H1 (cell line): ENCODE measurements at regions not wholly inside any gene's neighbourhood (a gene's known extent, or its start where the extent isn't known, plus 50 kb on each side); places are given as distances from the start of the nearest gene placed in this dataset.

Experiments
- CTCF ChIA-PET: fragments of 300-600 bp; sonication (Branson Sonifier 250); formaldehyde crosslinking; loops from one replicate; lab custom pipeline; 2021; ENCODE audit not compliant: partially characterized antibody; lab: Charles Lee
- POLR2A ChIA-PET: fragments of 300-600 bp; sonication (Branson Sonifier 250); formaldehyde crosslinking; loops from one replicate; lab custom pipeline; 2021; ENCODE audit warnings: inconsistent platforms; ENCODE audit not compliant: partially characterized antibody; lab: Charles Lee
- DNase-seq, 2 experiments: peaks; one replicate each; pipeline versions ENCODE4 v3.0.0 to v3.0.0-alpha.2; 2010 to 2022; ENCODE audit warnings: low spot score in 2 of 2, low read depth in 1 of 2, mixed read lengths in 1 of 2
- FAIRE-seq: peaks from 2 replicates; lab custom pipeline; 2011; peaks lifted over from hg19 to GRCh38; lab: Jason Lieb, UNC
- H2AFZ ChIP-seq: 2 replicates; pipeline ENCODE4 v1.8.1; 2012; ENCODE audit warnings: low read length, inconsistent platforms
- H2AK5ac ChIP-seq: 2 replicates; pipeline ENCODE4 v1.6.1; 2013; ENCODE audit warnings: low read depth, low read length
- H2BK120ac ChIP-seq: replicated peaks from 2 replicates; pipeline ENCODE3; 2013; ENCODE audit warnings: low read depth, low read length, inconsistent platforms
- H2BK12ac ChIP-seq: 2 replicates; pipeline ENCODE4 v1.6.1; 2013; ENCODE audit warnings: low read depth, low read length
- H2BK15ac ChIP-seq: 2 replicates; pipeline ENCODE4 v1.6.1; 2013; ENCODE audit warnings: low read length
- H2BK20ac ChIP-seq: 2 replicates; pipeline ENCODE4 v1.6.1; 2013; ENCODE audit warnings: low read length
- H2BK5ac ChIP-seq: 2 replicates; pipeline ENCODE4 v1.6.1; 2013; ENCODE audit warnings: low read depth, low read length
- H3K14ac ChIP-seq: 2 replicates; pipeline ENCODE4 v1.6.1; 2013; ENCODE audit warnings: inconsistent platforms; ENCODE audit not compliant: insufficient read length
- H3K18ac ChIP-seq: 2 replicates; pipeline ENCODE4 v1.6.1; 2013; ENCODE audit warnings: low read length; ENCODE audit errors: extremely low read depth
- H3K23ac ChIP-seq: 2 replicates; pipeline ENCODE4 v1.6.1; 2013; ENCODE audit warnings: inconsistent platforms; ENCODE audit not compliant: insufficient read length
- H3K23me2 ChIP-seq: 2 replicates; pipeline ENCODE4 v1.6.1; 2013; ENCODE audit warnings: low read depth, low read length
- H3K27ac ChIP-seq: 2 replicates; pipeline ENCODE4 v1.6.1; 2011; ENCODE audit warnings: low read depth, low read length, inconsistent platforms
- H3K27me3 ChIP-seq, 4 experiments: replicated peaks in 1 of 4; 1 replicate in 1 of 4; 2 replicates in 3 of 4; pipeline versions ENCODE4 v1.6.1 to v1.8.1; 2011 to 2013; ENCODE audit warnings: low read length in 3 of 4, mild to moderate bottlenecking in 3 of 4, inconsistent platforms in 2 of 4, mixed read lengths in 2 of 4, moderate library complexity in 1 of 4; ENCODE audit not compliant: control insufficient read depth in 3 of 4, insufficient read depth in 3 of 4; ENCODE audit errors: extremely low read depth in 1 of 4
- H3K36me3 ChIP-seq, 4 experiments: 2 replicates each; pipeline versions ENCODE4 v1.6.1 to v1.8.1; 2011 to 2013; ENCODE audit warnings: mild to moderate bottlenecking in 4 of 4, low read length in 3 of 4, moderate library complexity in 2 of 4, control low read depth in 1 of 4, inconsistent platforms in 1 of 4; ENCODE audit not compliant: insufficient read depth in 4 of 4, control insufficient read depth in 2 of 4
- H3K4ac ChIP-seq: replicated peaks from 2 replicates; pipeline ENCODE3; 2013; ENCODE audit warnings: low read length, low read depth, mixed read lengths, inconsistent platforms; ENCODE audit not compliant: insufficient read length
- H3K4me1 ChIP-seq, 4 experiments: replicated peaks in 1 of 4; 1 replicate in 1 of 4; 2 replicates in 3 of 4; pipeline versions ENCODE4 v1.6.1 to v1.8.1; 2011 to 2013; ENCODE audit warnings: low read length in 3 of 4, inconsistent platforms in 2 of 4, mixed read lengths in 1 of 4; ENCODE audit not compliant: insufficient read depth in 4 of 4, control insufficient read depth in 3 of 4
- H3K4me2 ChIP-seq, 2 experiments: 2 replicates each; pipeline versions ENCODE4 v1.6.1 to v1.8.1; 2011 to 2013; ENCODE audit warnings: low read depth in 2 of 2, low read length in 2 of 2, control low read depth in 1 of 2, inconsistent platforms in 1 of 2, mild to moderate bottlenecking in 1 of 2; ENCODE audit not compliant: insufficient read depth in 1 of 2
- H3K4me3 ChIP-seq, 4 experiments: fragments of 200-600, 300-600 bp in 1 of 4; sonication (generic), shearing (Covaris generic), sonication (Bioruptor Twin) in 1 of 4; 2 replicates each; pipeline versions ENCODE4 v1.5.1 to v1.8.1; 2011 to 2016; ENCODE audit warnings: low read length in 4 of 4, low read depth in 3 of 4, control low read depth in 2 of 4, inconsistent platforms in 2 of 4, mild to moderate bottlenecking in 2 of 4, mixed read lengths in 1 of 4, moderate library complexity in 1 of 4; ENCODE audit not compliant: insufficient read depth in 2 of 4; ENCODE audit errors: extremely low read depth in 1 of 4
- H3K56ac ChIP-seq: replicated peaks from 2 replicates; pipeline ENCODE3; 2013; ENCODE audit warnings: low read depth, mild to moderate bottlenecking, mixed read lengths, low read length, inconsistent platforms; ENCODE audit not compliant: insufficient read length
- H3K79me1 ChIP-seq: 2 replicates; pipeline ENCODE4 v1.6.1; 2013; ENCODE audit warnings: low read depth, low read length, control low read depth
- H3K79me2 ChIP-seq, 2 experiments: 2 replicates each; pipeline versions ENCODE4 v1.6.1 to v1.8.1; 2012 to 2013; ENCODE audit warnings: low read length in 2 of 2, mild to moderate bottlenecking in 2 of 2, inconsistent platforms in 1 of 2; ENCODE audit not compliant: insufficient read depth in 2 of 2, control insufficient read depth in 1 of 2
- H3K9ac ChIP-seq, 4 experiments: replicated peaks in 1 of 4; 1 replicate in 1 of 4; 2 replicates in 3 of 4; pipeline versions ENCODE4 v1.6.1 to v1.8.1; 2011 to 2013; ENCODE audit warnings: low read depth in 3 of 4, low read length in 3 of 4, control low read depth in 2 of 4, mild to moderate bottlenecking in 2 of 4, moderate library complexity in 2 of 4, inconsistent platforms in 1 of 4; ENCODE audit errors: extremely low read depth in 1 of 4
- H3K9me3 ChIP-seq, 2 experiments: 2 replicates each; pipeline versions ENCODE4 v1.6.1 to v1.8.1; 2012 to 2013; ENCODE audit warnings: mild to moderate bottlenecking in 2 of 2, moderate library complexity in 2 of 2, control low read depth in 1 of 2, inconsistent platforms in 1 of 2, low read depth in 1 of 2, low read length in 1 of 2, mixed read lengths in 1 of 2; ENCODE audit not compliant: insufficient read depth in 2 of 2
- H4K20me1 ChIP-seq, 2 experiments: replicated peaks in 1 of 2; 2 replicates each; pipeline versions ENCODE3 to v1.8.1; 2011 to 2013; ENCODE audit warnings: inconsistent platforms in 2 of 2, low read length in 2 of 2, mild to moderate bottlenecking in 1 of 2; ENCODE audit not compliant: insufficient read depth in 2 of 2, control insufficient read depth in 1 of 2
- H4K5ac ChIP-seq: 2 replicates; pipeline ENCODE4 v1.6.1; 2013; ENCODE audit warnings: low read length, low read depth, mixed read lengths, inconsistent platforms; ENCODE audit not compliant: insufficient read length
- H4K8ac ChIP-seq: 2 replicates; pipeline ENCODE4 v1.8.0; 2013; ENCODE audit warnings: mild to moderate bottlenecking, moderate library complexity, low read length, inconsistent platforms; ENCODE audit not compliant: insufficient read depth; ENCODE audit errors: extremely low read depth
- H4K91ac ChIP-seq: replicated peaks from 2 replicates; pipeline ENCODE3; 2013; ENCODE audit warnings: low read length, mixed read lengths, inconsistent platforms; ENCODE audit not compliant: insufficient read length
- CTBP2 ChIP-seq: IDR thresholded peaks from 2 replicates; pipeline ENCODE4 v1.7.0; 2011; ENCODE audit warnings: borderline replicate concordance, mild to moderate bottlenecking, moderate library complexity, mixed read lengths, low read length; ENCODE audit not compliant: insufficient read depth, insufficient read length
- JUN ChIP-seq: IDR thresholded peaks from 2 replicates; pipeline ENCODE4 v1.6.1; 2011; ENCODE audit warnings: low read depth, mild to moderate bottlenecking, improper control_type of control experiment, low read length
- PHF8 ChIP-seq: fragments of 200-600 bp; sonication (generic); conservative IDR thresholded peaks from 2 replicates; pipeline ENCODE4 v1.7.1; 2012; ENCODE audit warnings: low read depth, mild to moderate bottlenecking, inconsistent platforms, low read length, moderate library complexity
- TAF7 ChIP-seq: optimal IDR thresholded peaks from 2 replicates; pipeline ENCODE3; 2011; ENCODE audit warnings: low read depth, mild to moderate bottlenecking, inconsistent platforms, low read length, moderate library complexity, borderline replicate concordance
- WGBS, 2 experiments: shearing (Covaris generic) in 1 of 2; methylation state at CpG; one replicate each; pipeline versions ENCODE4 v1.1.6 to v1.1.7; 2013 to 2015; ENCODE audit warnings: low lambda C conversion rate in 2 of 2, mixed read lengths in 2 of 2, inconsistent platforms in 1 of 2, low coverage in 1 of 2, missing lambda C conversion rate in 1 of 2; ENCODE audit not compliant: insufficient replicate concordance in 2 of 2, insufficient coverage in 1 of 2, insufficient read length in 1 of 2; ENCODE audit errors: extremely low coverage in 1 of 2, missing lambda C conversion rate in 1 of 2; 5-methylcytosine and 5-hydroxymethylcytosine counted together

- DNase-seq (no peak), FAIRE-seq (no peak)
- no peak overlapping the region for H2BK15ac ChIP-seq
- no peak overlapping the region for H3K14ac ChIP-seq
- H3K9ac ChIP-seq, result no peak overlapping the region
- H3K9me3 ChIP-seq, result peaks cover 47 to 50% of the 10 kb centered on the region in 2 experiments
- POLR2A ChIA-PET, result no interaction called here
- H3K27me3 ChIP-seq, result no peaks in the 10 kb centered on the region
- H3K4me3 ChIP-seq, result no peak overlapping the region
- no peak overlapping the region for H3K27ac ChIP-seq
- H4K8ac ChIP-seq, result no peak overlapping the region
- H3K36me3 ChIP-seq, result no peaks in the 10 kb centered on the region
- no peak overlapping the region for H2BK5ac ChIP-seq
- no peak overlapping the region for H3K56ac ChIP-seq
- H4K5ac ChIP-seq, result no peak overlapping the region
- H3K4ac ChIP-seq, result no peak overlapping the region
- no peak overlapping the region for H3K4me2 ChIP-seq
- H2BK120ac ChIP-seq, result no peak overlapping the region
- no peak overlapping the region for H4K91ac ChIP-seq
- no peak overlapping the region for H3K23ac ChIP-seq
- no peak for TF ChIP-seq TAF7
- TF ChIP-seq CTBP2, result no peak
- no peak for TF ChIP-seq JUN
- TF ChIP-seq PHF8, result no peak
- TF ChIP-seq, all 59 proteins: peak for 0
- Histone ChIP-seq H2BK20ac (no peak overlapping the region), H3K18ac (no peak overlapping the region), H2BK12ac (no peak overlapping the region), H3K79me2 (no peaks in the 10 kb centered on the region), H3K23me2 (no peaks in the 10 kb centered on the region), H4K20me1 (no peaks in the 10 kb centered on the region), H2AFZ (no peak overlapping the region), H3K4me1 (no peaks in the 10 kb centered on the region), H3K79me1 (no peaks in the 10 kb centered on the region), H2AK5ac (no peak overlapping the region)
- CTCF ChIA-PET, result no interaction called here
- WGBS, 2 experiments, result 84% methylated on average over 3 of the region's 3 CpGs; no CpG with 5 or more reads in 1 of the 2 experiments
Observed at GRCh38 chr10:37563715-37564108, 293.7 kb downstream of the ZNF248 start.
